ENCODE measurements at regions not wholly inside any gene's neighbourhood (a gene's known extent, or its start where the extent isn't known, plus 50 kb on each side); places are given as distances from the start of the nearest gene placed in this dataset.

- TF ChIP-seq, protein P1, sequence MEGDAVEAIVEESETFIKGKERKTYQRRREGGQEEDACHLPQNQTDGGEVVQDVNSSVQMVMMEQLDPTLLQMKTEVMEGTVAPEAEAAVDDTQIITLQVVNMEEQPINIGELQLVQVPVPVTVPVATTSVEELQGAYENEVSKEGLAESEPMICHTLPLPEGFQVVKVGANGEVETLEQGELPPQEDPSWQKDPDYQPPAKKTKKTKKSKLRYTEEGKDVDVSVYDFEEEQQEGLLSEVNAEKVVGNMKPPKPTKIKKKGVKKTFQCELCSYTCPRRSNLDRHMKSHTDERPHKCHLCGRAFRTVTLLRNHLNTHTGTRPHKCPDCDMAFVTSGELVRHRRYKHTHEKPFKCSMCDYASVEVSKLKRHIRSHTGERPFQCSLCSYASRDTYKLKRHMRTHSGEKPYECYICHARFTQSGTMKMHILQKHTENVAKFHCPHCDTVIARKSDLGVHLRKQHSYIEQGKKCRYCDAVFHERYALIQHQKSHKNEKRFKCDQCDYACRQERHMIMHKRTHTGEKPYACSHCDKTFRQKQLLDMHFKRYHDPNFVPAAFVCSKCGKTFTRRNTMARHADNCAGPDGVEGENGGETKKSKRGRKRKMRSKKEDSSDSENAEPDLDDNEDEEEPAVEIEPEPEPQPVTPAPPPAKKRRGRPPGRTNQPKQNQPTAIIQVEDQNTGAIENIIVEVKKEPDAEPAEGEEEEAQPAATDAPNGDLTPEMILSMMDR (conservative IDR thresholded peaks at IDR 0.05; ENCODE audit: low read depth, low read length): no peak
- no peak for TF ChIP-seq EZH2 (IDR thresholded peaks at IDR 0.05; ENCODE audit: borderline replicate concordance, low read depth, low read length, poor library complexity, severe bottlenecking)
Observed at GRCh38 chr12:85747941-85748495, 88.2 kb downstream of the RASSF9 start.

All from A673 (cell line).